Activated T-cell treated with anti-CD3 and anti-CD28 coated beads, Interleukin-2, amount 50 U/mL, for 72 hours (primary cell): ENCODE measurements at regions not wholly inside any gene's neighbourhood (a gene's known extent, or its start where the extent isn't known, plus 50 kb on each side); places are given as distances from the start of the nearest gene placed in this dataset.

ENCODE experiments used
- ATAC-seq, 2 donors: fragments of 150-1000 bp; cut with Tn5 transposase; replicated peaks in 1 of 2; 2 replicates each; pipeline ENCODE4 v1.10.0; 2021; ENCODE audit warnings: moderate library complexity in 2 of 2, mild to moderate bottlenecking in 1 of 2
- DNase-seq, 2 donors: peaks; one replicate each; pipeline ENCODE4 v3.0.0; 2021 to 2022; ENCODE audit warnings: mixed read lengths in 1 of 2
- H3K27ac Mint-ChIP-seq: one replicate; pipeline ENCODE4 v1.8.0; 2022; ENCODE audit warnings: mild to moderate bottlenecking, moderate library complexity, mixed read lengths
- H3K27me3 Mint-ChIP-seq: one replicate; pipeline ENCODE4 v1.8.0; 2022; ENCODE audit warnings: low read depth, mixed read lengths
- H3K36me3 Mint-ChIP-seq, 2 donors: one replicate each; pipeline ENCODE4 v1.8.0; 2022; ENCODE audit warnings: mixed read lengths in 2 of 2, mild to moderate bottlenecking in 1 of 2; ENCODE audit not compliant: insufficient read depth in 2 of 2
- H3K4me1 Mint-ChIP-seq: one replicate; pipeline ENCODE4 v1.8.0; 2022; ENCODE audit warnings: low read depth, mixed read lengths
- H3K4me3 Mint-ChIP-seq, 2 donors: one replicate each; pipeline ENCODE4 v1.8.0; 2022; ENCODE audit warnings: mild to moderate bottlenecking in 2 of 2, mixed read lengths in 2 of 2, moderate library complexity in 2 of 2
- H3K9me3 Mint-ChIP-seq, 2 donors: one replicate each; pipeline ENCODE4 v1.8.0; 2022; ENCODE audit warnings: mixed read lengths in 2 of 2

- ATAC-seq, result peak; percentile 75 to 76
- Mint-ChIP-seq H3K4me3 (peak overlapping the region; percentile 37 to 38), H3K9me3 (no peaks in the 10 kb centered on the region), H3K27ac (no peak overlapping the region), H3K4me1 (peaks cover 16% of the 10 kb centered on the region), H3K27me3 (peaks cover 20% of the 10 kb centered on the region), H3K36me3 (no peaks in the 10 kb centered on the region)
- no peak for DNase-seq
Measured at GRCh38 chr6:139580592-139581484, 206.4 kb upstream of the CITED2 start.

GRCh38 chr6:139577763-139578604, 203.5 kb upstream of the CITED2 start:
- peaks cover 2 to 3% of the 10 kb centered on the region in 2 donors for H3K9me3 Mint-ChIP-seq
- H3K27me3 Mint-ChIP-seq, result peaks cover 22% of the 10 kb centered on the region

GRCh38 chr6:139577124-139577762, 202.8 kb upstream of the CITED2 start:
- Mint-ChIP-seq H3K27ac (no peak overlapping the region), H3K27me3 (peaks cover 21% of the 10 kb centered on the region), H3K36me3 (no peaks in the 10 kb centered on the region), H3K4me3 (no peak overlapping the region), H3K9me3 (peaks cover 2 to 3% of the 10 kb centered on the region in 2 donors), H3K4me1 (peaks cover 16% of the 10 kb centered on the region)
- ATAC-seq, result no peak
- no peak for DNase-seq

More at GRCh38 chr6:139577763-139578604, 203.5 kb upstream of the CITED2 start:
- DNase-seq (no peak), ATAC-seq (no peak)
- Mint-ChIP-seq H3K36me3 (no peaks in the 10 kb centered on the region), H3K4me3 (no peak overlapping the region), H3K27ac (no peak overlapping the region), H3K4me1 (peaks cover 16% of the 10 kb centered on the region)

- ATAC-seq (no peak), DNase-seq (no peak)
- H3K27ac Mint-ChIP-seq, result no peak overlapping the region
- peaks cover 13% of the 10 kb centered on the region for H3K4me1 Mint-ChIP-seq
- no peaks in the 10 kb centered on the region for H3K36me3 Mint-ChIP-seq
- peaks cover 2 to 3% of the 10 kb centered on the region in 2 donors for H3K9me3 Mint-ChIP-seq
- H3K27me3 Mint-ChIP-seq, result peaks cover 9% of the 10 kb centered on the region
- H3K4me3 Mint-ChIP-seq, result no peak overlapping the region
Measured at GRCh38 chr6:139572001-139572400, 197.6 kb upstream of the CITED2 start.

- H3K27me3 Mint-ChIP-seq, result peaks cover 9% of the 10 kb centered on the region
- H3K4me3 Mint-ChIP-seq, result peak overlapping the region in 1 of 2 donors; percentile 63
- ATAC-seq, result no peak
- H3K36me3 Mint-ChIP-seq, result no peaks in the 10 kb centered on the region
- H3K4me1 Mint-ChIP-seq, result peaks cover 13% of the 10 kb centered on the region
- no peak for DNase-seq
- peak overlapping the region; percentile 47 for H3K27ac Mint-ChIP-seq
- H3K9me3 Mint-ChIP-seq, result peaks cover 2 to 3% of the 10 kb centered on the region in 2 donors
Measured at GRCh38 chr6:139570166-139570565, 195.7 kb upstream of the CITED2 start.

GRCh38 chr6:139569566-139569965, 195.1 kb upstream of the CITED2 start:
- Mint-ChIP-seq H3K9me3 (peaks cover 2 to 3% of the 10 kb centered on the region in 2 donors), H3K27me3 (peaks cover 9% of the 10 kb centered on the region), H3K36me3 (no peaks in the 10 kb centered on the region), H3K4me1 (peaks cover 13% of the 10 kb centered on the region), H3K27ac (peak overlapping the region; percentile 47), H3K4me3 (peak overlapping the region in 1 of 2 donors; percentile 63)
- DNase-seq (no peak), ATAC-seq (peak; percentile 39 to 83)

- peak in 1 of 2 donors; percentile 5 for ATAC-seq
- H3K27me3 Mint-ChIP-seq, result peaks cover 7% of the 10 kb centered on the region
- H3K4me1 Mint-ChIP-seq, result peaks cover 13% of the 10 kb centered on the region
- H3K9me3 Mint-ChIP-seq, result peaks cover 2% of the 10 kb centered on the region in 2 donors
- DNase-seq, result no peak
- H3K36me3 Mint-ChIP-seq, result no peaks in the 10 kb centered on the region
- H3K4me3 Mint-ChIP-seq, result no peak overlapping the region
- no peak overlapping the region for H3K27ac Mint-ChIP-seq
Measured at GRCh38 chr6:139568956-139569538, 194.6 kb upstream of the CITED2 start.

GRCh38 chr6:139568151-139568955, 193.9 kb upstream of the CITED2 start:
- peaks cover 13% of the 10 kb centered on the region for H3K4me1 Mint-ChIP-seq
- ATAC-seq (no peak), DNase-seq (no peak)
- no peaks in the 10 kb centered on the region for H3K36me3 Mint-ChIP-seq
- H3K4me3 Mint-ChIP-seq, result no peak overlapping the region
- no peak overlapping the region for H3K27ac Mint-ChIP-seq
- no peaks in the 10 kb centered on the region for H3K27me3 Mint-ChIP-seq
- no peaks in the 10 kb centered on the region for H3K9me3 Mint-ChIP-seq

- Mint-ChIP-seq H3K27ac (no peak overlapping the region), H3K36me3 (no peaks in the 10 kb centered on the region), H3K27me3 (no peaks in the 10 kb centered on the region), H3K4me1 (peaks cover 13% of the 10 kb centered on the region), H3K9me3 (peaks cover 0 to 2% of the 10 kb centered on the region in 2 donors), H3K4me3 (no peak overlapping the region)
- no peak for ATAC-seq
- no peak for DNase-seq
Measured at GRCh38 chr6:139567095-139567494, 192.6 kb upstream of the CITED2 start.

- ATAC-seq (no peak), DNase-seq (no peak)
- no peak overlapping the region for H3K27ac Mint-ChIP-seq
- no peak overlapping the region for H3K4me3 Mint-ChIP-seq
- peaks cover 0 to 1% of the 10 kb centered on the region in 2 donors for H3K36me3 Mint-ChIP-seq
- H3K27me3 Mint-ChIP-seq, result no peaks in the 10 kb centered on the region
- H3K9me3 Mint-ChIP-seq, result peaks cover 3% of the 10 kb centered on the region in 2 donors
- peaks cover 13% of the 10 kb centered on the region for H3K4me1 Mint-ChIP-seq
Measured at GRCh38 chr6:139565591-139565990, 191.1 kb upstream of the CITED2 start.

GRCh38 chr6:139557547-139557946, 183.1 kb upstream of the CITED2 start:
- no peak for ATAC-seq
- no peak for DNase-seq
- H3K36me3 Mint-ChIP-seq, result peaks cover 0 to 1% of the 10 kb centered on the region in 2 donors
- H3K4me3 Mint-ChIP-seq, result no peak overlapping the region
- peaks cover 3 to 6% of the 10 kb centered on the region in 2 donors for H3K9me3 Mint-ChIP-seq
- no peaks in the 10 kb centered on the region for H3K4me1 Mint-ChIP-seq
- H3K27ac Mint-ChIP-seq, result no peak overlapping the region
- H3K27me3 Mint-ChIP-seq, result no peaks in the 10 kb centered on the region

GRCh38 chr6:139556532-139556931, 182.1 kb upstream of the CITED2 start:
- Mint-ChIP-seq H3K27me3 (no peaks in the 10 kb centered on the region), H3K4me3 (no peak overlapping the region), H3K4me1 (no peaks in the 10 kb centered on the region), H3K27ac (peak overlapping the region; percentile 56), H3K36me3 (peaks cover 0 to 1% of the 10 kb centered on the region in 2 donors), H3K9me3 (peaks cover 1 to 6% of the 10 kb centered on the region in 2 donors)
- DNase-seq (no peak), ATAC-seq (no peak)
